ENCODE measurements at regions not wholly inside any gene's neighbourhood (a gene's known extent, or its start where the extent isn't known, plus 50 kb on each side); places are given as distances from the start of the nearest gene placed in this dataset.

DNA sequence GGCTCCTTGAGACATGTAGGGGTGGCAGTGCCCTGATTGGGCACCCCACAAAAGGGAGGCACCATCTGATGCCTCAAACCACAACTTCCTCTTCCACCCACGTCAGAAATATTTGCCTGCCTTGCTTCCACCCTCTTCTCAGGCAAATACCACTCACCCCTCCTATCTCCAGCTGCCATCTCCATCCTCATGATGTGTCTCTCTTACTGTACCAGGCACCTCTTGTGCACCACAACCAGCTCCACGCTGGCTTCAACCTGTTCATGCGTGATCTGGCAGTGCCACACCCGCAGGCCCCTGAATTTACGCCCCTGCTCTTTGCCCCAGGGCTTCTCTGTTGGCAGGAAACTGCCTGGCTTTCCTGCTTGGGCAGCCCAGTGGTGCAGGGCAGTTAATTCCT lies 87.8 kb upstream of the HSPA9 start:
- H3K27me3 ChIP-seq (ENCODE audit: insufficient read depth, low read depth, low read length): no peaks in the 10 kb centered on the region
- no peaks in the 10 kb centered on the region for H3K9me3 ChIP-seq (ENCODE audit: low read length)
- no peaks in the 10 kb centered on the region for H4K20me1 ChIP-seq (ENCODE audit: insufficient read depth)
- no peak overlapping the region for H3K4me2 ChIP-seq (ENCODE audit: low read length)
- H2AFZ ChIP-seq (ENCODE audit: low read depth, low read length): no peak overlapping the region
- TF ChIP-seq EZH2 (IDR thresholded peaks at IDR 0.05; ENCODE audit: borderline replicate concordance, insufficient read depth, low read length, poor library complexity, severe bottlenecking) (no peak), POLR2AphosphoS5 (IDR thresholded peaks at IDR 0.05) (no peak), EP300 (conservative IDR thresholded peaks at IDR 0.05; ENCODE audit: poor library complexity, severe bottlenecking) (no peak), MXI1 (conservative IDR thresholded peaks at IDR 0.05; ENCODE audit: poor library complexity, severe bottlenecking) (no peak), RAD21 (conservative IDR thresholded peaks at IDR 0.05) (no peak), TAF1 (IDR thresholded peaks at IDR 0.05; ENCODE audit: low read depth) (no peak), SMC3 (conservative IDR thresholded peaks at IDR 0.05; ENCODE audit: poor library complexity) (no peak)
- TF ChIP-seq, protein P1, sequence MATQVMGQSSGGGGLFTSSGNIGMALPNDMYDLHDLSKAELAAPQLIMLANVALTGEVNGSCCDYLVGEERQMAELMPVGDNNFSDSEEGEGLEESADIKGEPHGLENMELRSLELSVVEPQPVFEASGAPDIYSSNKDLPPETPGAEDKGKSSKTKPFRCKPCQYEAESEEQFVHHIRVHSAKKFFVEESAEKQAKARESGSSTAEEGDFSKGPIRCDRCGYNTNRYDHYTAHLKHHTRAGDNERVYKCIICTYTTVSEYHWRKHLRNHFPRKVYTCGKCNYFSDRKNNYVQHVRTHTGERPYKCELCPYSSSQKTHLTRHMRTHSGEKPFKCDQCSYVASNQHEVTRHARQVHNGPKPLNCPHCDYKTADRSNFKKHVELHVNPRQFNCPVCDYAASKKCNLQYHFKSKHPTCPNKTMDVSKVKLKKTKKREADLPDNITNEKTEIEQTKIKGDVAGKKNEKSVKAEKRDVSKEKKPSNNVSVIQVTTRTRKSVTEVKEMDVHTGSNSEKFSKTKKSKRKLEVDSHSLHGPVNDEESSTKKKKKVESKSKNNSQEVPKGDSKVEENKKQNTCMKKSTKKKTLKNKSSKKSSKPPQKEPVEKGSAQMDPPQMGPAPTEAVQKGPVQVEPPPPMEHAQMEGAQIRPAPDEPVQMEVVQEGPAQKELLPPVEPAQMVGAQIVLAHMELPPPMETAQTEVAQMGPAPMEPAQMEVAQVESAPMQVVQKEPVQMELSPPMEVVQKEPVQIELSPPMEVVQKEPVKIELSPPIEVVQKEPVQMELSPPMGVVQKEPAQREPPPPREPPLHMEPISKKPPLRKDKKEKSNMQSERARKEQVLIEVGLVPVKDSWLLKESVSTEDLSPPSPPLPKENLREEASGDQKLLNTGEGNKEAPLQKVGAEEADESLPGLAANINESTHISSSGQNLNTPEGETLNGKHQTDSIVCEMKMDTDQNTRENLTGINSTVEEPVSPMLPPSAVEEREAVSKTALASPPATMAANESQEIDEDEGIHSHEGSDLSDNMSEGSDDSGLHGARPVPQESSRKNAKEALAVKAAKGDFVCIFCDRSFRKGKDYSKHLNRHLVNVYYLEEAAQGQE (IDR thresholded peaks at IDR 0.05; ENCODE audit: borderline replicate concordance): no peak
- TF ChIP-seq, protein P2, sequence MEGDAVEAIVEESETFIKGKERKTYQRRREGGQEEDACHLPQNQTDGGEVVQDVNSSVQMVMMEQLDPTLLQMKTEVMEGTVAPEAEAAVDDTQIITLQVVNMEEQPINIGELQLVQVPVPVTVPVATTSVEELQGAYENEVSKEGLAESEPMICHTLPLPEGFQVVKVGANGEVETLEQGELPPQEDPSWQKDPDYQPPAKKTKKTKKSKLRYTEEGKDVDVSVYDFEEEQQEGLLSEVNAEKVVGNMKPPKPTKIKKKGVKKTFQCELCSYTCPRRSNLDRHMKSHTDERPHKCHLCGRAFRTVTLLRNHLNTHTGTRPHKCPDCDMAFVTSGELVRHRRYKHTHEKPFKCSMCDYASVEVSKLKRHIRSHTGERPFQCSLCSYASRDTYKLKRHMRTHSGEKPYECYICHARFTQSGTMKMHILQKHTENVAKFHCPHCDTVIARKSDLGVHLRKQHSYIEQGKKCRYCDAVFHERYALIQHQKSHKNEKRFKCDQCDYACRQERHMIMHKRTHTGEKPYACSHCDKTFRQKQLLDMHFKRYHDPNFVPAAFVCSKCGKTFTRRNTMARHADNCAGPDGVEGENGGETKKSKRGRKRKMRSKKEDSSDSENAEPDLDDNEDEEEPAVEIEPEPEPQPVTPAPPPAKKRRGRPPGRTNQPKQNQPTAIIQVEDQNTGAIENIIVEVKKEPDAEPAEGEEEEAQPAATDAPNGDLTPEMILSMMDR (IDR thresholded peaks at IDR 0.05; ENCODE audit: poor library complexity, severe bottlenecking): no peak
- no peaks in the 10 kb centered on the region for H3K9me2 ChIP-seq (ENCODE audit: insufficient read depth, low read length)
- H3F3A ChIP-seq (ENCODE audit: insufficient read depth, low read length, poor library complexity, severe bottlenecking): no peaks in the 10 kb centered on the region
- no peaks in the 10 kb centered on the region for H3K79me2 ChIP-seq (replicated peaks; ENCODE audit: insufficient read depth, low read length)
- no peak overlapping the region for H3K9ac ChIP-seq (ENCODE audit: low read length)
- H3K27ac ChIP-seq (ENCODE audit: low read length): no peak overlapping the region
- no peaks in the 10 kb centered on the region for H3K36me3 ChIP-seq (ENCODE audit: insufficient read depth, low read length)
- no peak overlapping the region for H3K4me3 ChIP-seq (ENCODE audit: low read length)

DNA sequence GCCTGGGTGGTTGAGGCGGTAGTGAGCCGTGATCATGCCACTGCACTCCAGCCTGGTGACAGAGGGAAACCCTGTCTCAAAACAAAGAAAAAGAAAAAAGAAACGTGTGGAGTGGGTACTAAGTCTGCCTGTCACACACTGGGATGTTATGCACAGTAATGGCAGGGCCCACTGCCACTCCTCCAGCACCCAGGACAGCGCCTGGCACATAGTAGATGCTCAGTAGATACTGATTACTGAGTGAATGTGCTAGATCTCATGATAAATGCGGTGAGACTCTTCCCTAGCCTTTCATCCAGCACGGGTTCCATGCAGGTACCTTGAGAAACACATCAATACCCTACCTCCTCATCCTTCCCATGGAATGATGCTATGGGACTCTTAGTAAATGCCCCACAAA lies 87.4 kb upstream of the HSPA9 start:
- Histone ChIP-seq H3K36me3 (ENCODE audit: insufficient read depth, low read length) (no peaks in the 10 kb centered on the region), H3K9ac (ENCODE audit: low read length) (no peak overlapping the region), H3K9me2 (ENCODE audit: insufficient read depth, low read length) (no peaks in the 10 kb centered on the region), H3K9me3 (ENCODE audit: low read length) (no peaks in the 10 kb centered on the region), H3K4me3 (ENCODE audit: low read length) (no peak overlapping the region), H4K20me1 (ENCODE audit: insufficient read depth) (no peaks in the 10 kb centered on the region), H2AFZ (ENCODE audit: low read depth, low read length) (no peak overlapping the region), H3K4me2 (ENCODE audit: low read length) (no peak overlapping the region), H3K27me3 (ENCODE audit: insufficient read depth, low read depth, low read length) (no peaks in the 10 kb centered on the region), H3K79me2 (replicated peaks; ENCODE audit: insufficient read depth, low read length) (no peaks in the 10 kb centered on the region), H3K27ac (ENCODE audit: low read length) (no peak overlapping the region), H3F3A (ENCODE audit: insufficient read depth, low read length, poor library complexity, severe bottlenecking) (no peaks in the 10 kb centered on the region)
- TF ChIP-seq EP300 (conservative IDR thresholded peaks at IDR 0.05; ENCODE audit: poor library complexity, severe bottlenecking) (no peak), POLR2AphosphoS5 (IDR thresholded peaks at IDR 0.05) (no peak), TAF1 (IDR thresholded peaks at IDR 0.05; ENCODE audit: low read depth) (no peak), SMC3 (conservative IDR thresholded peaks at IDR 0.05; ENCODE audit: poor library complexity) (no peak), MXI1 (conservative IDR thresholded peaks at IDR 0.05; ENCODE audit: poor library complexity, severe bottlenecking) (no peak), RAD21 (conservative IDR thresholded peaks at IDR 0.05) (no peak), EZH2 (IDR thresholded peaks at IDR 0.05; ENCODE audit: borderline replicate concordance, insufficient read depth, low read length, poor library complexity, severe bottlenecking) (no peak)
- TF ChIP-seq, protein P1 (IDR thresholded peaks at IDR 0.05; ENCODE audit: borderline replicate concordance): no peak
- TF ChIP-seq, protein P2 (IDR thresholded peaks at IDR 0.05; ENCODE audit: poor library complexity, severe bottlenecking): no peak

All from neural cell (in vitro differentiated cells).